K562 (cell line): ENCODE measurements at regions not wholly inside any gene's neighbourhood (a gene's known extent, or its start where the extent isn't known, plus 50 kb on each side); places are given as distances from the start of the nearest gene placed in this dataset.

Source experiments
- AFF1 ChIP-seq, 2 experiments: fragments of 450-650 bp; IDR thresholded peaks; 2 replicates each; pipeline ENCODE4 v1.6.1; 2018; ENCODE audit warnings: mild to moderate bottlenecking in 2 of 2, low read depth in 1 of 2; ENCODE audit not compliant: partially characterized antibody in 2 of 2
- ETS2 ChIP-seq: IDR thresholded peaks from 2 replicates; pipeline ENCODE4 v1.6.1; 2016; ENCODE audit warnings: borderline replicate concordance, missing genetic modification characterization, mild to moderate bottlenecking, moderate library complexity, missing compliant biosample characterization; ENCODE audit not compliant: poor library complexity, severe bottlenecking
- HMGXB4 ChIP-seq: sonication (generic); formaldehyde crosslinking; IDR thresholded peaks from 2 replicates; pipeline ENCODE4 v1.8.1; 2023; ENCODE audit warnings: mild to moderate bottlenecking, missing genetic modification reagents
- KHSRP ChIP-seq: fragments of 450-650 bp; IDR thresholded peaks from 2 replicates; pipeline ENCODE4 v1.6.1; 2017
- MEF2D ChIP-seq: conservative IDR thresholded peaks from 2 replicates; pipeline ENCODE4 v1.6.1; 2016; ENCODE audit warnings: low read depth, missing genetic modification characterization, missing compliant biosample characterization
- MGA ChIP-seq: fragments of 450-650 bp; IDR thresholded peaks from 2 replicates; pipeline ENCODE4 v1.6.1; 2016; ENCODE audit warnings: mild to moderate bottlenecking, moderate library complexity
- NFE2L1 ChIP-seq: fragments of 450-650 bp; IDR thresholded peaks from 2 replicates; pipeline ENCODE4 v1.6.1; 2016; ENCODE audit warnings: missing genetic modification characterization, low read depth, mild to moderate bottlenecking, missing compliant biosample characterization, moderate library complexity, borderline replicate concordance
- PTBP1 ChIP-seq: fragments of 200-400 bp; formaldehyde crosslinking; IDR thresholded peaks from 2 replicates; pipeline ENCODE4 v1.6.1; 2017; ENCODE audit warnings: low read depth, low read length
- RB1 ChIP-seq: fragments of 450-650 bp; IDR thresholded peaks from 2 replicates; pipeline ENCODE4 v1.6.1; 2017; ENCODE audit warnings: low read depth, mild to moderate bottlenecking
- SAFB2 ChIP-seq: fragments of 200-400 bp; formaldehyde crosslinking; IDR thresholded peaks from 2 replicates; pipeline ENCODE4 v1.6.1; 2018; ENCODE audit warnings: borderline replicate concordance, low read length, low read depth, moderate library complexity; ENCODE audit not compliant: severe bottlenecking
- SMAD3 ChIP-seq: fragments of 450-650 bp; formaldehyde crosslinking; conservative IDR thresholded peaks from 2 replicates; pipeline ENCODE4 v1.4.0; 2020; ENCODE audit warnings: mild to moderate bottlenecking

- TF ChIP-seq HMGXB4 (no peak), SMAD3 (CRISPR knock-in tag) (no peak), NFE2L1 (tag) (no peak), MGA (peak; percentile 93), AFF1 (IDR thresholded peaks at IDR 0.05; ENCODE audit: low read depth in 1 of 2, partially characterized antibody in 2 of 2) (no peak), SAFB2 (no peak), PTBP1 (no peak), MEF2D (tag) (no peak), RB1 (no peak), KHSRP (no peak), ETS2 (tag) (no peak)
Measured at GRCh38 chr2:191557841-191558240, 120.1 kb upstream of the NABP1 start (continued).
